SK-N-SH (cell line): ENCODE measurements at regions not wholly inside any gene's neighbourhood (a gene's known extent, or its start where the extent isn't known, plus 50 kb on each side); places are given as distances from the start of the nearest gene placed in this dataset.

Experiments
- CTCF ChIA-PET: fragments of 300-600, 350-600 bp; formaldehyde crosslinking; extraction: SDS; loops from one replicate; lab custom pipeline; 2021; lab: Yijun Ruan, JAX
- POLR2A ChIA-PET: fragments of 350-600 bp; sonication (Branson Sonifier 250); formaldehyde crosslinking; extraction: SDS; loops from one replicate; lab custom pipeline; 2020; ENCODE audit warnings: antibody characterized with exemption, inconsistent platforms; lab: Yijun Ruan, JAX
- DNase-seq: peaks from one replicate; pipeline ENCODE4 v3.0.0; 2012
- H2AFZ ChIP-seq: fragments of 200-600 bp; sonication (generic); 2 replicates; pipeline ENCODE4 v1.8.1; 2016; ENCODE audit warnings: antibody characterized with exemption, mild to moderate bottlenecking, low read depth
- H3F3A ChIP-seq: fragments of 200-600 bp; sonication (generic); replicated peaks from 2 replicates; pipeline ENCODE3; 2016; ENCODE audit warnings: antibody characterized with exemption, mild to moderate bottlenecking; ENCODE audit not compliant: insufficient read depth
- H3K27ac ChIP-seq, 2 experiments: fragments of 200-500 bp in 1 of 2; fragments of 200-600 bp in 1 of 2; sonication (Bioruptor generic) in 1 of 2; sonication (generic), shearing (Covaris generic) in 1 of 2; 2 replicates each; pipeline versions ENCODE4 v1.5.1 to v1.6.1; 2014 to 2016; ENCODE audit warnings: low read depth in 2 of 2, inconsistent platforms in 1 of 2, low read length in 1 of 2, mild to moderate bottlenecking in 1 of 2, mixed read lengths in 1 of 2
- H3K27me3 ChIP-seq: fragments of 200-600 bp; sonication (generic), shearing (Covaris generic); 2 replicates; pipeline ENCODE4 v1.6.1; 2016; ENCODE audit warnings: mixed run types; ENCODE audit not compliant: insufficient read depth
- H3K36me3 ChIP-seq, 2 experiments: fragments of 200-500 bp in 1 of 2; fragments of 200-600 bp in 1 of 2; sonication (Bioruptor generic) in 1 of 2; sonication (generic) in 1 of 2; replicated peaks in 1 of 2; 2 replicates each; pipeline versions ENCODE3 to v1.5.1; 2014 to 2016; ENCODE audit warnings: low read length in 1 of 2, mild to moderate bottlenecking in 1 of 2; ENCODE audit not compliant: insufficient read depth in 2 of 2, control insufficient read depth in 1 of 2
- H3K4me1 ChIP-seq, 2 experiments: fragments of 200-500 bp in 1 of 2; fragments of 200-600 bp in 1 of 2; sonication (Bioruptor generic) in 1 of 2; sonication (generic), shearing (Covaris generic) in 1 of 2; 2 replicates each; pipeline versions ENCODE4 v1.5.1 to v1.6.1; 2014 to 2016; ENCODE audit warnings: low read depth in 1 of 2, low read length in 1 of 2, mixed run types in 1 of 2; ENCODE audit not compliant: insufficient read depth in 2 of 2, control insufficient read depth in 1 of 2
- H3K4me2 ChIP-seq: fragments of 200-600 bp; sonication (generic), shearing (Covaris generic); 2 replicates; pipeline ENCODE4 v1.6.1; 2017; ENCODE audit warnings: mixed run types
- H3K4me3 ChIP-seq, 2 experiments: fragments of 200-500 bp in 1 of 2; fragments of 200-600 bp in 1 of 2; sonication (Bioruptor generic) in 1 of 2; sonication (generic), shearing (Covaris generic) in 1 of 2; 2 replicates each; pipeline versions ENCODE4 v1.5.1 to v1.8.1; 2014 to 2016; ENCODE audit warnings: low read depth in 2 of 2, inconsistent platforms in 1 of 2, low read length in 1 of 2, mild to moderate bottlenecking in 1 of 2, mixed read lengths in 1 of 2, moderate library complexity in 1 of 2
- H3K79me2 ChIP-seq: fragments of 200-600 bp; sonication (generic); 2 replicates; pipeline ENCODE4 v1.8.1; 2017; ENCODE audit warnings: mild to moderate bottlenecking; ENCODE audit not compliant: insufficient read depth
- H3K9ac ChIP-seq: fragments of 200-600 bp; sonication (generic); 2 replicates; pipeline ENCODE4 v1.6.1; 2017; ENCODE audit warnings: mixed run types
- H3K9me2 ChIP-seq: fragments of 200-600 bp; sonication (generic); 2 replicates; pipeline ENCODE4 v1.6.1; 2017; ENCODE audit warnings: mixed run types
- H3K9me3 ChIP-seq: fragments of 200-600 bp; sonication (generic); 2 replicates; pipeline ENCODE4 v1.6.1; 2017; ENCODE audit warnings: mixed run types, mild to moderate bottlenecking, moderate library complexity
- H4K20me1 ChIP-seq: fragments of 200-600 bp; sonication (generic); 2 replicates; pipeline ENCODE4 v1.6.1; 2017; ENCODE audit warnings: mild to moderate bottlenecking, mixed run types; ENCODE audit not compliant: insufficient read depth
- EP300 ChIP-seq, 2 experiments: IDR thresholded peaks; 2 replicates each; pipeline versions ENCODE4 v1.4.0 to v1.6.1; 2012; ENCODE audit warnings: borderline replicate concordance in 1 of 2, low read depth in 1 of 2, low read length in 1 of 2
- FOSL2 ChIP-seq: IDR thresholded peaks from 2 replicates; pipeline ENCODE4 v1.4.0; 2012; ENCODE audit warnings: low read depth, mild to moderate bottlenecking, moderate library complexity, borderline replicate concordance
- FOXM1 ChIP-seq: IDR thresholded peaks from 2 replicates; pipeline ENCODE4 v1.4.0; 2012; ENCODE audit warnings: low read depth, mild to moderate bottlenecking
- GABPA ChIP-seq: IDR thresholded peaks from 2 replicates; pipeline ENCODE4 v1.4.0; 2012; ENCODE audit warnings: low read depth, mild to moderate bottlenecking
- GATA2 ChIP-seq: sonication (generic); formaldehyde crosslinking; IDR thresholded peaks from 2 replicates; pipeline ENCODE4 v1.5.0; 2020; ENCODE audit warnings: mild to moderate bottlenecking, missing genetic modification reagents
- IRF3 ChIP-seq: fragments of 150-350 bp; IDR thresholded peaks from 2 replicates; pipeline ENCODE4 v1.6.1; 2016; ENCODE audit warnings: mild to moderate bottlenecking, low read depth, low read length
- MEF2A ChIP-seq: IDR thresholded peaks from 2 replicates; pipeline ENCODE4 v1.4.0; 2012; ENCODE audit warnings: low read depth, borderline replicate concordance
- PBX3 ChIP-seq: IDR thresholded peaks from 2 replicates; pipeline ENCODE4; 2012
- POLR2AphosphoS5 ChIP-seq: IDR thresholded peaks from 2 replicates; pipeline ENCODE4 v1.6.1; 2012; ENCODE audit warnings: low read depth, low read length
- RAD21 ChIP-seq: IDR thresholded peaks from 2 replicates; pipeline ENCODE4 v1.6.1; 2012; ENCODE audit warnings: mild to moderate bottlenecking, low read length
- RCOR1 ChIP-seq: fragments of 150-350 bp; IDR thresholded peaks from 2 replicates; pipeline ENCODE4 v1.6.1; 2017; ENCODE audit warnings: antibody characterized with exemption, low read length
- RFX5 ChIP-seq: IDR thresholded peaks from 2 replicates; pipeline ENCODE4 v1.6.1; 2012; ENCODE audit warnings: mild to moderate bottlenecking, improper control_type of control experiment, low read length
- SIN3A ChIP-seq: IDR thresholded peaks from 2 replicates; pipeline ENCODE4 v1.6.1; 2012; ENCODE audit warnings: low read depth, mild to moderate bottlenecking, low read length, moderate library complexity, borderline replicate concordance
- TCF12 ChIP-seq: IDR thresholded peaks from 2 replicates; pipeline ENCODE4 v1.4.0; 2012
- WGBS: methylation state at CpG from one replicate; pipeline ENCODE4 v1.1.6; 2017; ENCODE audit warnings: low lambda C conversion rate; 5-methylcytosine and 5-hydroxymethylcytosine counted together
- TF ChIP-seq, protein P1 (sequence below): IDR thresholded peaks from 2 replicates; pipeline ENCODE4 v1.6.1; 2012; ENCODE audit warnings: mild to moderate bottlenecking, low read depth, low read length, moderate library complexity
- TF ChIP-seq, protein P2 (sequence below): fragments of 200-600 bp; sonication (generic); IDR thresholded peaks from 2 replicates; pipeline ENCODE4 v1.6.1; 2017; ENCODE audit warnings: antibody characterized with exemption, mild to moderate bottlenecking, moderate library complexity

DNA sequence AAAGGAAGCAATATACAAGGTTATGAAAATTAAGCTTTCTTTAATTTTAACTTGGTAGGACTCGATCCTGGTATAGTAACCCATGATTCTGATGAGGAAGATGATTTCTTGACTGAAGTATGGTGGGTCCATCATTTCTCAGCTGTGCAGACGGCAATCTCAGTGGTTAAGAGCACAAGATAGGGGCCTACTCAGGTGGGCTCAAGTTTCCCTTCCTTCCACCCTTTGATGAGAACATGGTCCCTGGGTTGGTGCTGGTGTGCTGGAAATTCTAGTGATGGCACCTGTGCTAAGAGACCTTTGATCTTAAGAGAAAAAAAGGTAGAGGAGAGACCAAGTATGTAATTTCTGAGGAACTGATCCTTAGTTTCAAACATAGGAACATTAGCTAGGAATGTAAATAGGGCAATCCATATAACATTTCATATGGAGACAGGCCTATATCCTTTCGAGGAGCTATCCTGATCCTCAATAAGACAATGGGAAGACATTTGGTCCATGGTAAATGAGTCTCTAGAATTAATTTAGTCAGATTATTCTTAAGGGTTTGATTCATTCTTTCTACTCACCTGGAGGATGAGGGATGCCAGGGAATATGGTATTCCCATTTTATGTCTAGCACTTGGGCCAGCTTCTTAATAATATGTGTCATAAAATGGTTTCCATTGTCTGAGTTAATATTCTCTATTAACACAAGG lies 104.5 kb upstream of the NECTIN3 start:
- Histone ChIP-seq H4K20me1 (no peaks in the 10 kb centered on the region), H3K4me2 (no peak overlapping the region), H3K9me2 (no peaks in the 10 kb centered on the region), H3K9ac (no peak overlapping the region), H3F3A (no peaks in the 10 kb centered on the region), H3K9me3 (peaks cover 5% of the 10 kb centered on the region; the same call in 1 of the 2 replicates), H2AFZ (no peak overlapping the region), H3K27ac (no peak overlapping the region), H3K4me1 (no peaks in the 10 kb centered on the region), H3K27me3 (no peaks in the 10 kb centered on the region), H3K4me3 (no peak overlapping the region), H3K79me2 (no peaks in the 10 kb centered on the region), H3K36me3 (peaks cover 0 to 4% of the 10 kb centered on the region in 2 experiments)
- ChIA-PET POLR2A (no interaction called here), CTCF (no interaction called here)
- TF ChIP-seq, protein P1, sequence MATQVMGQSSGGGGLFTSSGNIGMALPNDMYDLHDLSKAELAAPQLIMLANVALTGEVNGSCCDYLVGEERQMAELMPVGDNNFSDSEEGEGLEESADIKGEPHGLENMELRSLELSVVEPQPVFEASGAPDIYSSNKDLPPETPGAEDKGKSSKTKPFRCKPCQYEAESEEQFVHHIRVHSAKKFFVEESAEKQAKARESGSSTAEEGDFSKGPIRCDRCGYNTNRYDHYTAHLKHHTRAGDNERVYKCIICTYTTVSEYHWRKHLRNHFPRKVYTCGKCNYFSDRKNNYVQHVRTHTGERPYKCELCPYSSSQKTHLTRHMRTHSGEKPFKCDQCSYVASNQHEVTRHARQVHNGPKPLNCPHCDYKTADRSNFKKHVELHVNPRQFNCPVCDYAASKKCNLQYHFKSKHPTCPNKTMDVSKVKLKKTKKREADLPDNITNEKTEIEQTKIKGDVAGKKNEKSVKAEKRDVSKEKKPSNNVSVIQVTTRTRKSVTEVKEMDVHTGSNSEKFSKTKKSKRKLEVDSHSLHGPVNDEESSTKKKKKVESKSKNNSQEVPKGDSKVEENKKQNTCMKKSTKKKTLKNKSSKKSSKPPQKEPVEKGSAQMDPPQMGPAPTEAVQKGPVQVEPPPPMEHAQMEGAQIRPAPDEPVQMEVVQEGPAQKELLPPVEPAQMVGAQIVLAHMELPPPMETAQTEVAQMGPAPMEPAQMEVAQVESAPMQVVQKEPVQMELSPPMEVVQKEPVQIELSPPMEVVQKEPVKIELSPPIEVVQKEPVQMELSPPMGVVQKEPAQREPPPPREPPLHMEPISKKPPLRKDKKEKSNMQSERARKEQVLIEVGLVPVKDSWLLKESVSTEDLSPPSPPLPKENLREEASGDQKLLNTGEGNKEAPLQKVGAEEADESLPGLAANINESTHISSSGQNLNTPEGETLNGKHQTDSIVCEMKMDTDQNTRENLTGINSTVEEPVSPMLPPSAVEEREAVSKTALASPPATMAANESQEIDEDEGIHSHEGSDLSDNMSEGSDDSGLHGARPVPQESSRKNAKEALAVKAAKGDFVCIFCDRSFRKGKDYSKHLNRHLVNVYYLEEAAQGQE: no peak
- TF ChIP-seq RFX5 (no peak), POLR2AphosphoS5 (no peak), EP300 (IDR thresholded peaks at IDR 0.05; ENCODE audit: borderline replicate concordance in 1 of 2, low read depth in 1 of 2, low read length in 1 of 2) (no peak), IRF3 (no peak), TCF12 (no peak), FOSL2 (no peak), GABPA (no peak), RCOR1 (no peak), MEF2A (no peak), SIN3A (no peak), RAD21 (no peak), PBX3 (no peak), GATA2 (CRISPR knock-in tag) (no peak), FOXM1 (no peak)
- TF ChIP-seq, protein P2, sequence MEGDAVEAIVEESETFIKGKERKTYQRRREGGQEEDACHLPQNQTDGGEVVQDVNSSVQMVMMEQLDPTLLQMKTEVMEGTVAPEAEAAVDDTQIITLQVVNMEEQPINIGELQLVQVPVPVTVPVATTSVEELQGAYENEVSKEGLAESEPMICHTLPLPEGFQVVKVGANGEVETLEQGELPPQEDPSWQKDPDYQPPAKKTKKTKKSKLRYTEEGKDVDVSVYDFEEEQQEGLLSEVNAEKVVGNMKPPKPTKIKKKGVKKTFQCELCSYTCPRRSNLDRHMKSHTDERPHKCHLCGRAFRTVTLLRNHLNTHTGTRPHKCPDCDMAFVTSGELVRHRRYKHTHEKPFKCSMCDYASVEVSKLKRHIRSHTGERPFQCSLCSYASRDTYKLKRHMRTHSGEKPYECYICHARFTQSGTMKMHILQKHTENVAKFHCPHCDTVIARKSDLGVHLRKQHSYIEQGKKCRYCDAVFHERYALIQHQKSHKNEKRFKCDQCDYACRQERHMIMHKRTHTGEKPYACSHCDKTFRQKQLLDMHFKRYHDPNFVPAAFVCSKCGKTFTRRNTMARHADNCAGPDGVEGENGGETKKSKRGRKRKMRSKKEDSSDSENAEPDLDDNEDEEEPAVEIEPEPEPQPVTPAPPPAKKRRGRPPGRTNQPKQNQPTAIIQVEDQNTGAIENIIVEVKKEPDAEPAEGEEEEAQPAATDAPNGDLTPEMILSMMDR: no peak
- WGBS: 62% methylated on average over 3 of the region's 3 CpGs
- no peak for DNase-seq
